B cell (primary cell): ENCODE measurements at regions not wholly inside any gene's neighbourhood (a gene's known extent, or its start where the extent isn't known, plus 50 kb on each side); places are given as distances from the start of the nearest gene placed in this dataset.

Source experiments
- ATAC-seq: fragments of 200-7000 bp; cut with Tn5 transposase; one replicate; pipeline ENCODE4 v1.10.0; 2021; ENCODE audit warnings: low read depth, mild to moderate bottlenecking, moderate number of reproducible peaks, moderate library complexity
- CTCF ChIA-PET: fragments of 350-600 bp; sonication (Branson Sonifier 250); formaldehyde crosslinking; loops from one replicate; lab custom pipeline; 2021; ENCODE audit warnings: antibody characterized with exemption, inconsistent platforms; lab: Charles Lee
- POLR2A ChIA-PET: fragments of 350-600 bp; sonication (Branson Sonifier 250); formaldehyde crosslinking; loops from one replicate; lab custom pipeline; 2021; ENCODE audit warnings: antibody characterized with exemption; lab: Charles Lee
- DNase-seq: peaks from one replicate; pipeline ENCODE4 v3.0.0; 2013
- H2AFZ ChIP-seq: 2 replicates; pipeline ENCODE4 v1.6.1; 2012; ENCODE audit warnings: mild to moderate bottlenecking, low read depth, low read length; ENCODE audit not compliant: insufficient read depth, poor library complexity, severe bottlenecking
- H3K27ac ChIP-seq, 2 donors: 1 replicate in 1 of 2; 2 replicates in 1 of 2; pipeline ENCODE4 v1.5.1; 2012 to 2013; ENCODE audit warnings: low read length in 2 of 2, mild to moderate bottlenecking in 2 of 2, moderate library complexity in 1 of 2
- H3K27me3 ChIP-seq, 4 experiments: fragments of 200-600 bp in 1 of 4; sonication (generic) in 1 of 4; replicated peaks in 1 of 4; 1 replicate in 2 of 4; 2 replicates in 2 of 4; pipeline versions ENCODE4 v1.6.1 to v1.7.0; 2013 to 2016; ENCODE audit warnings: low read length in 3 of 4, mild to moderate bottlenecking in 2 of 4, mixed read lengths in 1 of 4, moderate library complexity in 1 of 4; ENCODE audit not compliant: insufficient read depth in 4 of 4, control insufficient read depth in 3 of 4; ENCODE audit errors: control extremely low read depth in 1 of 4
- H3K36me3 ChIP-seq, 2 experiments: replicated peaks in 1 of 2; 1 replicate in 1 of 2; 2 replicates in 1 of 2; pipeline versions ENCODE4 v1.6.1 to v1.7.1; 2013; ENCODE audit warnings: low read length in 1 of 2; ENCODE audit not compliant: insufficient read depth in 2 of 2, control insufficient read depth in 1 of 2; ENCODE audit errors: control extremely low read depth in 1 of 2, extremely low read depth in 1 of 2
- H3K4me1 ChIP-seq, 2 donors: fragments of 200-600 bp in 1 of 2; sonication (generic) in 1 of 2; 1 replicate in 1 of 2; 2 replicates in 1 of 2; pipeline versions ENCODE4 v1.5.1 to v1.6.1; 2013 to 2017; ENCODE audit warnings: low read length in 2 of 2; ENCODE audit not compliant: control insufficient read depth in 2 of 2, insufficient read depth in 2 of 2
- H3K4me2 ChIP-seq: replicated peaks from 2 replicates; pipeline ENCODE3; 2012; ENCODE audit warnings: mild to moderate bottlenecking, low read depth, low read length; ENCODE audit not compliant: poor library complexity, severe bottlenecking
- H3K4me3 ChIP-seq, 5 experiments: fragments of 200-600 bp in 1 of 5; sonication (generic) in 1 of 5; 1 replicate in 3 of 5; 2 replicates in 2 of 5; pipeline versions ENCODE4 v1.5.1 to v1.7.0; 2011 to 2016; ENCODE audit warnings: low read length in 4 of 5, mild to moderate bottlenecking in 4 of 5, low read depth in 2 of 5, control low read depth in 1 of 5, moderate library complexity in 1 of 5; ENCODE audit not compliant: insufficient read depth in 1 of 5; ENCODE audit errors: control extremely low read depth in 1 of 5, extremely low read depth in 1 of 5
- H3K79me2 ChIP-seq: fragments of 200-600 bp; sonication (generic); one replicate; pipeline ENCODE4 v1.6.0; 2016; ENCODE audit warnings: low read length; ENCODE audit not compliant: control insufficient read depth, insufficient read depth
- H3K9ac ChIP-seq: fragments of 200-600 bp; sonication (generic); 2 replicates; pipeline ENCODE4 v1.6.1; 2017; ENCODE audit warnings: mild to moderate bottlenecking, low read length, moderate library complexity
- H3K9me3 ChIP-seq, 3 donors: one replicate each; pipeline versions ENCODE4 v1.6.1 to v1.7.1; 2013; ENCODE audit warnings: low read length in 2 of 3; ENCODE audit not compliant: control insufficient read depth in 2 of 3, insufficient read depth in 1 of 3; ENCODE audit errors: control extremely low read depth in 1 of 3
- H4K20me1 ChIP-seq: 2 replicates; pipeline ENCODE4 v1.6.0; 2012; ENCODE audit warnings: mild to moderate bottlenecking, low read length; ENCODE audit not compliant: insufficient read depth, control insufficient read depth, poor library complexity, severe bottlenecking
- H3K27ac Mint-ChIP-seq: one replicate; pipeline ENCODE4 v1.8.0; 2021; ENCODE audit warnings: mixed read lengths
- H3K27me3 Mint-ChIP-seq: one replicate; pipeline ENCODE4 v1.8.0; 2021; ENCODE audit warnings: mixed read lengths
- H3K4me1 Mint-ChIP-seq: one replicate; pipeline ENCODE4 v1.8.0; 2021; ENCODE audit warnings: mixed read lengths
- H3K4me3 Mint-ChIP-seq: one replicate; pipeline ENCODE4 v1.8.0; 2021; ENCODE audit warnings: mixed read lengths
- H3K9me3 Mint-ChIP-seq: one replicate; pipeline ENCODE4 v1.8.0; 2022; ENCODE audit warnings: mixed read lengths; ENCODE audit not compliant: insufficient read depth
- CTCF ChIP-seq: fragments of 200-600 bp; IDR thresholded peaks from one replicate; pipeline ENCODE4 v1.8.0; 2022; ENCODE audit warnings: antibody characterized with exemption, mild to moderate bottlenecking
- EZH2 ChIP-seq: IDR thresholded peaks from 2 replicates; pipeline ENCODE4 v1.6.1; 2012; ENCODE audit warnings: borderline replicate concordance, low read depth, mild to moderate bottlenecking, moderate library complexity, low read length; ENCODE audit not compliant: insufficient read depth, poor library complexity, severe bottlenecking
- WGBS: methylation state at CpG from one replicate; pipeline ENCODE4 v1.1.5; 2013; ENCODE audit warnings: missing lambda C conversion rate; ENCODE audit not compliant: insufficient coverage; 5-methylcytosine and 5-hydroxymethylcytosine counted together
- intact Hi-C: fragments of 100-400 bp; cut with micrococcal nuclease; formaldehyde crosslinking; loops from one replicate; pipeline ENCODE4 v1.10.0; 2022

GRCh38 chr4:164081801-164082200 lies 587.3 kb downstream of the TMA16 start:
- POLR2A ChIA-PET, result no interaction called here
- no peak overlapping the region for H3K4me3 ChIP-seq

GRCh38 chr4:164087733-164088132 lies 593.2 kb downstream of the TMA16 start:
- Mint-ChIP-seq H3K4me3 (no peak overlapping the region), H3K27me3 (no peaks in the 10 kb centered on the region), H3K27ac (no peak overlapping the region), H3K4me1 (no peaks in the 10 kb centered on the region), H3K9me3 (no peaks in the 10 kb centered on the region)
- no peak for DNase-seq
- Histone ChIP-seq H3K79me2 (no peaks in the 10 kb centered on the region), H3K4me3 (no peak overlapping the region), H3K27ac (no peak overlapping the region), H4K20me1 (no peaks in the 10 kb centered on the region), H3K27me3 (no peaks in the 10 kb centered on the region), H3K4me1 (no peaks in the 10 kb centered on the region), H3K36me3 (no peaks in the 10 kb centered on the region), H2AFZ (no peak overlapping the region), H3K9me3 (no peaks in the 10 kb centered on the region), H3K4me2 (no peak overlapping the region), H3K9ac (no peak overlapping the region)
- intact Hi-C loops, result no loop called here
- no peak for TF ChIP-seq EZH2
- no peak for TF ChIP-seq CTCF
- 80% methylated on average over 1 of the region's 3 CpGs for WGBS
- no peak for ATAC-seq
- POLR2A ChIA-PET, result no interaction called here
- CTCF ChIA-PET, result no interaction called here

More at GRCh38 chr4:164081801-164082200, 587.3 kb downstream of the TMA16 start:
- no peak for DNase-seq
- Mint-ChIP-seq H3K27me3 (no peaks in the 10 kb centered on the region), H3K9me3 (no peaks in the 10 kb centered on the region), H3K4me3 (no peak overlapping the region), H3K27ac (no peak overlapping the region), H3K4me1 (no peaks in the 10 kb centered on the region)
- no peaks in the 10 kb centered on the region for H3K36me3 ChIP-seq
- H3K27me3 ChIP-seq, result no peaks in the 10 kb centered on the region
- no peaks in the 10 kb centered on the region for H3K79me2 ChIP-seq
- no peaks in the 10 kb centered on the region for H3K9me3 ChIP-seq
- H3K4me1 ChIP-seq, result no peaks in the 10 kb centered on the region
- no peak overlapping the region for H3K27ac ChIP-seq
- no peak for ATAC-seq
- no peak overlapping the region for H2AFZ ChIP-seq
- 95% methylated on average over 2 of the region's 2 CpGs for WGBS
- no peaks in the 10 kb centered on the region for H4K20me1 ChIP-seq
- no peak overlapping the region for H3K9ac ChIP-seq
- H3K4me2 ChIP-seq, result no peak overlapping the region
- intact Hi-C loops, result no loop called here
- TF ChIP-seq CTCF (no peak), EZH2 (no peak)
- CTCF ChIA-PET, result no interaction called here
